ENCODE measurements at regions not wholly inside any gene's neighbourhood (a gene's known extent, or its start where the extent isn't known, plus 50 kb on each side); places are given as distances from the start of the nearest gene placed in this dataset.

GRCh38 chr11:15473954-15474837 lies 359.5 kb downstream of the INSC start:
- no TSS peak for BruUV-seq (replicated peaks)

DNA sequence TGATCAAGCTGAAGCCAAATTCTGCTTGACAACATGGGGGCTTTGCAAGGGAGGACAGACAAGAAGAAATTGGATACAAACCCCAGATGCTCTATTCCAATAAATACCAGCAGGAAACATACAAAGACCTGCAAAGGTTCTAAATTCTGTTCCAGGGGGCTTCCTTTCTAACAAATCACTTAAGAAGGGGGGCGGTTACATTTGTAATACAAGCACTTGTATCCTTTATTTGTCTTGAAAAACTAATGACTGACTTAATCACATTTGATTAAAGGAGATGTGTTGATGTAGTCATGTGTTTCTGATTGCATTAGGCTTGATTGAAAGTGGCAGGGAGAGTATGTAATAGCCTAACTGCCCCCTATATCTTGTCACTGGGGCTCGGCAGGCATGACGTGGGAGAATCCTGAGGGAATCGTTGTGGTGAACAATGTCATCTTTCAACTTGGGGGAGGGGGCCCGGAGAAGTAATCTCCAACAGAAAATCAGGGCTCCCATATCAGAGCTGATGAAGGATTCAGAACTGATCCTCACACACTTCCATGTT lies 361.7 kb downstream of the INSC start:
- H3K9me3 Mint-ChIP-seq (ENCODE audit: unreplicated experiment): no peaks in the 10 kb centered on the region
- H3K4me1 Mint-ChIP-seq (ENCODE audit: insufficient read depth, unreplicated experiment): no peaks in the 10 kb centered on the region
- BruUV-seq (replicated peaks): no TSS peak
- no peak for TF ChIP-seq CTCF (IDR thresholded peaks at IDR 0.05; ENCODE audit: unreplicated experiment)
- DNase-seq (ENCODE audit: unreplicated experiment): no peak
- H3K27ac Mint-ChIP-seq (ENCODE audit: low read depth, unreplicated experiment): no peak overlapping the region
- POLR2A ChIA-PET: no interaction called here
- CTCF ChIA-PET: no interaction called here
- H3K4me3 Mint-ChIP-seq (ENCODE audit: unreplicated experiment): no peak overlapping the region
- intact Hi-C loops (cut with micrococcal nuclease): no loop called here
- no peaks in the 10 kb centered on the region for H3K36me3 Mint-ChIP-seq (ENCODE audit: insufficient read depth, unreplicated experiment)
- H3K27me3 Mint-ChIP-seq (ENCODE audit: insufficient read depth, unreplicated experiment): peaks cover 77% of the 10 kb centered on the region

More at GRCh38 chr11:15473954-15474837, 359.5 kb downstream of the INSC start:
- Mint-ChIP-seq H3K27ac (ENCODE audit: low read depth, unreplicated experiment) (no peak overlapping the region), H3K4me3 (ENCODE audit: unreplicated experiment) (no peak overlapping the region), H3K27me3 (ENCODE audit: insufficient read depth, unreplicated experiment) (peaks cover 64% of the 10 kb centered on the region), H3K36me3 (ENCODE audit: insufficient read depth, unreplicated experiment) (no peaks in the 10 kb centered on the region), H3K4me1 (ENCODE audit: insufficient read depth, unreplicated experiment) (no peaks in the 10 kb centered on the region), H3K9me3 (ENCODE audit: unreplicated experiment) (no peaks in the 10 kb centered on the region)
- no peak for DNase-seq (ENCODE audit: unreplicated experiment)
- TF ChIP-seq CTCF (IDR thresholded peaks at IDR 0.05; ENCODE audit: unreplicated experiment): no peak
- ChIA-PET POLR2A (interaction anchor here (0.6 kb wide), 1 partner anchor 452 kb away, joined by 4 read pairs; no protein-coding TSS in a partner anchor), CTCF (no interaction called here)
- intact Hi-C loops (cut with micrococcal nuclease): no loop called here

DNA sequence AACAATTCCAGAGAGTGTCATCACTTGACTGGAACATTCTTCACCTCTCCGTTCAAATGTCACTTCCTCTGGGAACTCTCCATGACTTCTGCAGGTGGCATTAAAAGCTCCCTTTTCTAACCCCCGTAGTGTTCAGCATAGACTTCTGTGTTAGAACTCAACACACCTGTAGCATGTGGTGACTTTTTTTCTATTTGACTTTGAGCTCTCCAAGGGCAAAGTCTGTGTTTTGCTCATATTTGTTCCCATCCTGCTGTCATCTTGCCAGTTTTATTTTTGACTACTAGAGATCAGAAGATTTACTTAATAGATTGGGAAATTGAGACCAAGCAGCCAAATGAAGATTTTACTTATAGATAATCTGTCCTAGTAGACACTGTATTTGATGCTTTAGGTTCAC lies 367.1 kb downstream of the INSC start:
- Mint-ChIP-seq H3K27me3 (ENCODE audit: insufficient read depth, unreplicated experiment) (peaks cover 42% of the 10 kb centered on the region), H3K4me3 (ENCODE audit: unreplicated experiment) (no peak overlapping the region), H3K4me1 (ENCODE audit: insufficient read depth, unreplicated experiment) (no peaks in the 10 kb centered on the region), H3K9me3 (ENCODE audit: unreplicated experiment) (no peaks in the 10 kb centered on the region), H3K27ac (ENCODE audit: low read depth, unreplicated experiment) (no peak overlapping the region), H3K36me3 (ENCODE audit: insufficient read depth, unreplicated experiment) (no peaks in the 10 kb centered on the region)
- TF ChIP-seq CTCF (IDR thresholded peaks at IDR 0.05; ENCODE audit: unreplicated experiment): no peak
- BruUV-seq (replicated peaks): no TSS peak
- POLR2A ChIA-PET: no interaction called here
- no peak for DNase-seq (ENCODE audit: unreplicated experiment)
- CTCF ChIA-PET: interaction anchor here (1.5 kb wide), 1 partner anchor 141 kb away, joined by 4 read pairs; no protein-coding TSS in a partner anchor
- intact Hi-C loops (cut with micrococcal nuclease): no loop called here

GRCh38 chr11:15483205-15483604 lies 368.5 kb downstream of the INSC start:
- BruUV-seq (replicated peaks): no TSS peak
- H3K4me3 Mint-ChIP-seq (ENCODE audit: unreplicated experiment): no peak overlapping the region
- TF ChIP-seq CTCF (IDR thresholded peaks at IDR 0.05; ENCODE audit: unreplicated experiment): no peak
- H3K4me1 Mint-ChIP-seq (ENCODE audit: insufficient read depth, unreplicated experiment): no peaks in the 10 kb centered on the region
- H3K36me3 Mint-ChIP-seq (ENCODE audit: insufficient read depth, unreplicated experiment): no peaks in the 10 kb centered on the region
- H3K27me3 Mint-ChIP-seq (ENCODE audit: insufficient read depth, unreplicated experiment): peaks cover 47% of the 10 kb centered on the region
- no peaks in the 10 kb centered on the region for H3K9me3 Mint-ChIP-seq (ENCODE audit: unreplicated experiment)
- intact Hi-C loops (cut with micrococcal nuclease): no loop called here
- POLR2A ChIA-PET: no interaction called here
- CTCF ChIA-PET: interaction anchor here (0.6 kb wide), 1 partner anchor 59 kb away, joined by 3 read pairs; no protein-coding TSS in a partner anchor
- DNase-seq (ENCODE audit: unreplicated experiment): no peak
- H3K27ac Mint-ChIP-seq (ENCODE audit: low read depth, unreplicated experiment): no peak overlapping the region
